Endothelial cell (in vitro differentiated cells): ENCODE measurements at regions not wholly inside any gene's neighbourhood (a gene's known extent, or its start where the extent isn't known, plus 50 kb on each side); places are given as distances from the start of the nearest gene placed in this dataset.

ENCODE experiments used
- DNase-seq: peaks from one replicate; pipeline ENCODE4 v3.0.0; 2021; ENCODE audit warnings: low spot score
- H3K27ac Mint-ChIP-seq: one replicate; pipeline ENCODE4 v1.8.0; 2021; ENCODE audit warnings: mixed read lengths, inconsistent platforms; ENCODE audit not compliant: unreplicated experiment
- H3K27me3 Mint-ChIP-seq: one replicate; pipeline ENCODE4 v1.8.0; 2021; ENCODE audit warnings: mild to moderate bottlenecking, moderate library complexity, mixed read lengths, inconsistent platforms; ENCODE audit not compliant: unreplicated experiment
- H3K36me3 Mint-ChIP-seq: one replicate; pipeline ENCODE4 v1.8.0; 2021; ENCODE audit warnings: mild to moderate bottlenecking, low read depth, mixed read lengths, inconsistent platforms; ENCODE audit not compliant: unreplicated experiment
- H3K4me1 Mint-ChIP-seq: one replicate; pipeline ENCODE4 v1.8.0; 2021; ENCODE audit warnings: mild to moderate bottlenecking, mixed read lengths, inconsistent platforms; ENCODE audit not compliant: unreplicated experiment
- H3K4me3 Mint-ChIP-seq: one replicate; pipeline ENCODE4 v1.8.0; 2021; ENCODE audit warnings: mild to moderate bottlenecking, mixed read lengths, inconsistent platforms; ENCODE audit not compliant: unreplicated experiment
- H3K9me3 Mint-ChIP-seq: one replicate; pipeline ENCODE4 v1.8.0; 2021; ENCODE audit warnings: mixed read lengths, inconsistent platforms; ENCODE audit not compliant: unreplicated experiment
- CTCF ChIP-seq: fragments of 200-600 bp; sonication (generic); IDR thresholded peaks from one replicate; pipeline ENCODE4 v1.5.0; 2021; ENCODE audit warnings: antibody characterized with exemption; ENCODE audit not compliant: unreplicated experiment

- TF ChIP-seq CTCF = no peak
- Mint-ChIP-seq H3K9me3 (no peaks in the 10 kb centered on the region), H3K27ac (no peak overlapping the region), H3K36me3 (no peaks in the 10 kb centered on the region), H3K4me3 (no peak overlapping the region), H3K27me3 (no peaks in the 10 kb centered on the region), H3K4me1 (no peaks in the 10 kb centered on the region)
- DNase-seq = no peak
Measured at GRCh38 chr3:192031941-192032340, 571.0 kb downstream of the PYDC2 start.

GRCh38 chr3:192033246-192033645 lies 572.3 kb downstream of the PYDC2 start:
- H3K4me1 Mint-ChIP-seq = no peaks in the 10 kb centered on the region
- DNase-seq = no peak
- H3K27me3 Mint-ChIP-seq = no peaks in the 10 kb centered on the region
- H3K4me3 Mint-ChIP-seq = no peak overlapping the region
- no peaks in the 10 kb centered on the region for H3K9me3 Mint-ChIP-seq
- no peaks in the 10 kb centered on the region for H3K36me3 Mint-ChIP-seq
- no peak for TF ChIP-seq CTCF
- H3K27ac Mint-ChIP-seq = no peak overlapping the region

GRCh38 chr3:192038726-192039125 lies 577.8 kb downstream of the PYDC2 start:
- Mint-ChIP-seq H3K4me1 (no peaks in the 10 kb centered on the region), H3K27ac (no peak overlapping the region), H3K4me3 (no peak overlapping the region), H3K9me3 (no peaks in the 10 kb centered on the region), H3K27me3 (no peaks in the 10 kb centered on the region), H3K36me3 (no peaks in the 10 kb centered on the region)
- no peak for TF ChIP-seq CTCF
- DNase-seq = no peak

GRCh38 chr3:192039593-192039992 lies 578.6 kb downstream of the PYDC2 start:
- DNase-seq = no peak
- no peaks in the 10 kb centered on the region for H3K27me3 Mint-ChIP-seq
- TF ChIP-seq CTCF = no peak
- no peak overlapping the region for H3K4me3 Mint-ChIP-seq
- H3K27ac Mint-ChIP-seq = no peak overlapping the region
- no peaks in the 10 kb centered on the region for H3K4me1 Mint-ChIP-seq
- no peaks in the 10 kb centered on the region for H3K9me3 Mint-ChIP-seq
- no peaks in the 10 kb centered on the region for H3K36me3 Mint-ChIP-seq

- Mint-ChIP-seq H3K4me1 (no peaks in the 10 kb centered on the region), H3K4me3 (no peak overlapping the region), H3K9me3 (no peaks in the 10 kb centered on the region), H3K36me3 (no peaks in the 10 kb centered on the region), H3K27me3 (no peaks in the 10 kb centered on the region), H3K27ac (no peak overlapping the region)
- no peak for TF ChIP-seq CTCF
- DNase-seq = no peak
Measured at GRCh38 chr3:192040282-192041043, 579.5 kb downstream of the PYDC2 start.
